ENCODE measurements at regions not wholly inside any gene's neighbourhood (a gene's known extent, or its start where the extent isn't known, plus 50 kb on each side); places are given as distances from the start of the nearest gene placed in this dataset.

DNA sequence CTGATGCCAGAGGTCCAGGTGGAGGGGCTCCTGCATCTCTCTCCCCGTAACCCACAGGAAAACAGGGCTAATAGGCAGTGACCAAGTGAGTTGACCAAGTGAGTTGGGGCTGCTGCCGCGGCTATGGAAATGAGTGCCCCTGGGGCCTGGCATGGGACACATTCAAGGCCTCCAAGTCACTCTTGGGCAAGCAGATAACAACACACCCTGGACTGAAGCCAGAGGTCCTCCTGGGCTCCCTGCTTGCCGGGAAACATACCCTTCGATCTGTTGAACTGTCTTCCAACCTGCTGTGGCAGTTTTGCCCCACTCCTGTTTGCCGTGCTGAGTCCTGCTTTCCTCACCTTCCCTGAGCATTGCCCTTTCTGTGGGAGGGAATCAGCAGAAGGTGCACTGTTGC is 89.2 kb downstream of the LIPG start:
- Histone ChIP-seq H2BK12ac (ENCODE audit: low read depth, low read length) (no peak overlapping the region), H3K23me2 (ENCODE audit: low read depth, low read length) (no peaks in the 10 kb centered on the region), H3K9ac (replicated peaks in 1 of 4; ENCODE audit: extremely low read depth in 1 of 4, low read depth in 3 of 4, low read length in 3 of 4) (no peak overlapping the region), H3K4me2 (ENCODE audit: insufficient read depth in 1 of 2, low read depth in 2 of 2, low read length in 2 of 2) (no peak overlapping the region), H2BK20ac (ENCODE audit: low read length) (no peak overlapping the region), H2AK5ac (ENCODE audit: low read depth, low read length) (no peak overlapping the region), H2BK15ac (ENCODE audit: low read length) (no peak overlapping the region), H3K56ac (replicated peaks; ENCODE audit: insufficient read length, low read depth, low read length) (no peak overlapping the region), H4K91ac (replicated peaks; ENCODE audit: insufficient read length, low read length) (no peak overlapping the region), H3K36me3 (ENCODE audit: control insufficient read depth in 2 of 4, insufficient read depth in 4 of 4, low read length in 3 of 4) (no peaks in the 10 kb centered on the region), H3K27ac (ENCODE audit: low read depth, low read length) (no peak overlapping the region), H4K8ac (ENCODE audit: extremely low read depth, insufficient read depth, low read length) (no peak overlapping the region), H3K9me3 (ENCODE audit: insufficient read depth in 2 of 2, low read depth in 1 of 2, low read length in 1 of 2) (no peaks in the 10 kb centered on the region), H3K79me2 (ENCODE audit: control insufficient read depth in 1 of 2, insufficient read depth in 2 of 2, low read length in 2 of 2) (no peaks in the 10 kb centered on the region), H2BK5ac (ENCODE audit: low read depth, low read length) (no peak overlapping the region), H3K27me3 (replicated peaks in 1 of 4; ENCODE audit: control insufficient read depth in 3 of 4, extremely low read depth in 1 of 4, insufficient read depth in 3 of 4, low read length in 3 of 4) (no peaks in the 10 kb centered on the region), H3K23ac (ENCODE audit: insufficient read length) (no peak overlapping the region), H4K20me1 (replicated peaks in 1 of 2; ENCODE audit: control insufficient read depth in 1 of 2, insufficient read depth in 2 of 2, low read length in 2 of 2) (no peaks in the 10 kb centered on the region), H3K4me3 (ENCODE audit: extremely low read depth in 1 of 4, insufficient read depth in 2 of 4, low read depth in 3 of 4, low read length in 4 of 4) (no peak overlapping the region), H2BK120ac (replicated peaks; ENCODE audit: low read depth, low read length) (no peak overlapping the region), H3K18ac (ENCODE audit: extremely low read depth, low read length) (no peak overlapping the region), H4K5ac (ENCODE audit: insufficient read length, low read depth, low read length) (no peak overlapping the region), H3K14ac (ENCODE audit: insufficient read length) (no peak overlapping the region), H3K4ac (replicated peaks; ENCODE audit: insufficient read length, low read depth, low read length) (no peak overlapping the region), H3K4me1 (replicated peaks in 1 of 4; ENCODE audit: control insufficient read depth in 3 of 4, insufficient read depth in 4 of 4, low read length in 3 of 4) (peaks cover 0 to 7% (median 2%) of the 10 kb centered on the region in 4 experiments; a peak in 3 of 7 replicates), H2AFZ (ENCODE audit: low read length) (no peak overlapping the region), H3K79me1 (ENCODE audit: low read depth, low read length) (no peaks in the 10 kb centered on the region)
- ChIA-PET POLR2A (ENCODE audit: partially characterized antibody) (no interaction called here), CTCF (ENCODE audit: partially characterized antibody) (interaction anchor here (0.6 to 2.2 kb wide), 5 partner anchors 10 to 86 kb away, joined by 3 to 6 read pairs (median 4); no protein-coding TSS in a partner anchor)
- FAIRE-seq (no peak), DNase-seq (ENCODE audit: low read depth in 1 of 2, low spot score in 2 of 2) (no peak)
- WGBS, 2 experiments (ENCODE audit: extremely low coverage in 1 of 2, insufficient coverage in 1 of 2, insufficient read length in 1 of 2, insufficient replicate concordance in 2 of 2, low coverage in 1 of 2, low lambda C conversion rate in 2 of 2, missing lambda C conversion rate in 1 of 2), result 85% methylated on average over 6 of the region's 6 CpGs; no CpG with 5 or more reads in 1 of the 2 experiments
- TF ChIP-seq CBX8 (IDR thresholded peaks at IDR 0.05; ENCODE audit: borderline replicate concordance, low read depth, low read length), result no peak
- TF ChIP-seq, protein P1, sequence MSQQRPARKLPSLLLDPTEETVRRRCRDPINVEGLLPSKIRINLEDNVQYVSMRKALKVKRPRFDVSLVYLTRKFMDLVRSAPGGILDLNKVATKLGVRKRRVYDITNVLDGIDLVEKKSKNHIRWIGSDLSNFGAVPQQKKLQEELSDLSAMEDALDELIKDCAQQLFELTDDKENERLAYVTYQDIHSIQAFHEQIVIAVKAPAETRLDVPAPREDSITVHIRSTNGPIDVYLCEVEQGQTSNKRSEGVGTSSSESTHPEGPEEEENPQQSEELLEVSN (IDR thresholded peaks at IDR 0.05), result no peak
- TF ChIP-seq KDM1A (IDR thresholded peaks at IDR 0.05; ENCODE audit: borderline replicate concordance, low read length), result no peak
- no peak for TF ChIP-seq RAD21 (IDR thresholded peaks at IDR 0.05 in 1 of 2, conservative IDR thresholded peaks at IDR 0.05 in 1 of 2; ENCODE audit: low read depth in 2 of 2, low read length in 2 of 2)
- TF ChIP-seq TCF12 (IDR thresholded peaks at IDR 0.05; ENCODE audit: low read depth, low read length), result no peak
- TF ChIP-seq EP300 (IDR thresholded peaks at IDR 0.05; ENCODE audit: borderline replicate concordance in 1 of 2, low read depth in 2 of 2, low read length in 2 of 2), result no peak
- TF ChIP-seq JUN (IDR thresholded peaks at IDR 0.05; ENCODE audit: low read depth, low read length), result no peak
- TF ChIP-seq KDM5A (IDR thresholded peaks at IDR 0.05; ENCODE audit: low read length), result no peak
- TF ChIP-seq ASH2L (IDR thresholded peaks at IDR 0.05; ENCODE audit: low read length), result no peak
- no peak for TF ChIP-seq SP1 (IDR thresholded peaks at IDR 0.05; ENCODE audit: low read depth, low read length)
- no peak for TF ChIP-seq GABPA (IDR thresholded peaks at IDR 0.05; ENCODE audit: borderline replicate concordance, insufficient read depth, low read length)

Data from H1 (cell line).